ENCODE measurements at regions not wholly inside any gene's neighbourhood (a gene's known extent, or its start where the extent isn't known, plus 50 kb on each side); places are given as distances from the start of the nearest gene placed in this dataset.

- no peaks in the 10 kb centered on the region for H3K4me1 Mint-ChIP-seq (ENCODE audit: low read depth)
- H3K4me3 Mint-ChIP-seq (ENCODE audit: low read depth) = no peak overlapping the region
- H3K27ac Mint-ChIP-seq = no peak overlapping the region
- no peaks in the 10 kb centered on the region for H3K36me3 Mint-ChIP-seq (ENCODE audit: low read depth)
- H3K27me3 Mint-ChIP-seq (ENCODE audit: low read depth) = peaks cover 3% of the 10 kb centered on the region
- H3K9me3 Mint-ChIP-seq = no peaks in the 10 kb centered on the region
- intact Hi-C loops (cut with micrococcal nuclease) = no loop called here
- no peak for DNase-seq (ENCODE audit: low spot score)
Observed at GRCh38 chr6:156413154-156413553, 364.0 kb upstream of the ARID1B start.

GRCh38 chr6:156410649-156411048 is 366.5 kb upstream of the ARID1B start:
- no peaks in the 10 kb centered on the region for H3K4me1 Mint-ChIP-seq (ENCODE audit: low read depth)
- H3K27ac Mint-ChIP-seq = no peak overlapping the region
- H3K4me3 Mint-ChIP-seq (ENCODE audit: low read depth) = no peak overlapping the region
- intact Hi-C loops (cut with micrococcal nuclease) = no loop called here
- DNase-seq (ENCODE audit: low spot score) = no peak
- peaks cover 3% of the 10 kb centered on the region for H3K27me3 Mint-ChIP-seq (ENCODE audit: low read depth)
- H3K36me3 Mint-ChIP-seq (ENCODE audit: low read depth) = no peaks in the 10 kb centered on the region
- H3K9me3 Mint-ChIP-seq = no peaks in the 10 kb centered on the region

GRCh38 chr6:156408655-156409054 is 368.5 kb upstream of the ARID1B start:
- Mint-ChIP-seq H3K4me1 (ENCODE audit: low read depth) (no peaks in the 10 kb centered on the region), H3K27ac (no peak overlapping the region), H3K4me3 (ENCODE audit: low read depth) (no peak overlapping the region), H3K9me3 (no peaks in the 10 kb centered on the region), H3K36me3 (ENCODE audit: low read depth) (no peaks in the 10 kb centered on the region), H3K27me3 (ENCODE audit: low read depth) (peaks cover under 1% of the 10 kb centered on the region)
- intact Hi-C loops (cut with micrococcal nuclease) = no loop called here
- no peak for DNase-seq (ENCODE audit: low spot score)

- H3K4me3 Mint-ChIP-seq (ENCODE audit: low read depth) = no peak overlapping the region
- no peak overlapping the region for H3K27ac Mint-ChIP-seq
- intact Hi-C loops (cut with micrococcal nuclease) = no loop called here
Observed at GRCh38 chr6:156407334-156407733, 369.8 kb upstream of the ARID1B start.

GRCh38 chr6:156406688-156407087 is 370.5 kb upstream of the ARID1B start:
- no peak for DNase-seq (ENCODE audit: low spot score)
- H3K27me3 Mint-ChIP-seq (ENCODE audit: low read depth) = peaks cover 3% of the 10 kb centered on the region
- intact Hi-C loops (cut with micrococcal nuclease) = no loop called here
- no peak overlapping the region for H3K27ac Mint-ChIP-seq
- H3K4me3 Mint-ChIP-seq (ENCODE audit: low read depth) = no peak overlapping the region
- no peaks in the 10 kb centered on the region for H3K4me1 Mint-ChIP-seq (ENCODE audit: low read depth)
- H3K9me3 Mint-ChIP-seq = no peaks in the 10 kb centered on the region
- no peaks in the 10 kb centered on the region for H3K36me3 Mint-ChIP-seq (ENCODE audit: low read depth)

More at GRCh38 chr6:156407334-156407733, 369.8 kb upstream of the ARID1B start:
- Mint-ChIP-seq H3K4me1 (ENCODE audit: low read depth) (no peaks in the 10 kb centered on the region), H3K27me3 (ENCODE audit: low read depth) (peaks cover 3% of the 10 kb centered on the region), H3K9me3 (no peaks in the 10 kb centered on the region), H3K36me3 (ENCODE audit: low read depth) (no peaks in the 10 kb centered on the region)
- DNase-seq (ENCODE audit: low spot score) = no peak

- Mint-ChIP-seq H3K4me1 (ENCODE audit: low read depth) (no peaks in the 10 kb centered on the region), H3K27ac (no peak overlapping the region), H3K36me3 (ENCODE audit: low read depth) (no peaks in the 10 kb centered on the region), H3K27me3 (ENCODE audit: low read depth) (peaks cover 3% of the 10 kb centered on the region), H3K4me3 (ENCODE audit: low read depth) (no peak overlapping the region), H3K9me3 (no peaks in the 10 kb centered on the region)
- DNase-seq (ENCODE audit: low spot score) = no peak
- intact Hi-C loops (cut with micrococcal nuclease) = no loop called here
Observed at GRCh38 chr6:156406099-156406498, 371.1 kb upstream of the ARID1B start.

- H3K9me3 Mint-ChIP-seq = no peaks in the 10 kb centered on the region
- peaks cover 12% of the 10 kb centered on the region for H3K27me3 Mint-ChIP-seq (ENCODE audit: low read depth)
- no peak for DNase-seq (ENCODE audit: low spot score)
- no peak overlapping the region for H3K4me3 Mint-ChIP-seq (ENCODE audit: low read depth)
- intact Hi-C loops (cut with micrococcal nuclease) = no loop called here
- H3K4me1 Mint-ChIP-seq (ENCODE audit: low read depth) = no peaks in the 10 kb centered on the region
- H3K36me3 Mint-ChIP-seq (ENCODE audit: low read depth) = no peaks in the 10 kb centered on the region
- H3K27ac Mint-ChIP-seq = no peak overlapping the region
Observed at GRCh38 chr6:156402628-156403027, 374.6 kb upstream of the ARID1B start.

- Mint-ChIP-seq H3K36me3 (ENCODE audit: low read depth) (no peaks in the 10 kb centered on the region), H3K4me3 (ENCODE audit: low read depth) (no peak overlapping the region), H3K27me3 (ENCODE audit: low read depth) (peaks cover 12% of the 10 kb centered on the region), H3K4me1 (ENCODE audit: low read depth) (no peaks in the 10 kb centered on the region), H3K9me3 (no peaks in the 10 kb centered on the region), H3K27ac (no peak overlapping the region)
- DNase-seq (ENCODE audit: low spot score) = no peak
- intact Hi-C loops (cut with micrococcal nuclease) = no loop called here
Observed at GRCh38 chr6:156402227-156402626, 375.0 kb upstream of the ARID1B start.

GRCh38 chr6:156400487-156400886 is 376.7 kb upstream of the ARID1B start:
- H3K36me3 Mint-ChIP-seq (ENCODE audit: low read depth) = no peaks in the 10 kb centered on the region
- H3K9me3 Mint-ChIP-seq = no peaks in the 10 kb centered on the region
- no peak overlapping the region for H3K4me3 Mint-ChIP-seq (ENCODE audit: low read depth)
- no peak for DNase-seq (ENCODE audit: low spot score)
- peaks cover 8% of the 10 kb centered on the region for H3K4me1 Mint-ChIP-seq (ENCODE audit: low read depth)
- peaks cover 20% of the 10 kb centered on the region for H3K27me3 Mint-ChIP-seq (ENCODE audit: low read depth)
- intact Hi-C loops (cut with micrococcal nuclease) = no loop called here
- no peak overlapping the region for H3K27ac Mint-ChIP-seq

- Mint-ChIP-seq H3K4me3 (ENCODE audit: low read depth) (no peak overlapping the region), H3K27me3 (ENCODE audit: low read depth) (peaks cover 27% of the 10 kb centered on the region), H3K27ac (no peak overlapping the region), H3K36me3 (ENCODE audit: low read depth) (no peaks in the 10 kb centered on the region), H3K9me3 (no peaks in the 10 kb centered on the region), H3K4me1 (ENCODE audit: low read depth) (peaks cover 12% of the 10 kb centered on the region)
- DNase-seq (ENCODE audit: low spot score) = no peak
- intact Hi-C loops (cut with micrococcal nuclease) = no loop called here
Observed at GRCh38 chr6:156398966-156399365, 378.2 kb upstream of the ARID1B start.

- peaks cover 30% of the 10 kb centered on the region for H3K27me3 Mint-ChIP-seq (ENCODE audit: low read depth)
- peaks cover 12% of the 10 kb centered on the region for H3K4me1 Mint-ChIP-seq (ENCODE audit: low read depth)
- H3K27ac Mint-ChIP-seq = no peak overlapping the region
- intact Hi-C loops (cut with micrococcal nuclease) = no loop called here
- no peak for DNase-seq (ENCODE audit: low spot score)
- H3K9me3 Mint-ChIP-seq = no peaks in the 10 kb centered on the region
- H3K4me3 Mint-ChIP-seq (ENCODE audit: low read depth) = no peak overlapping the region
- H3K36me3 Mint-ChIP-seq (ENCODE audit: low read depth) = no peaks in the 10 kb centered on the region
Observed at GRCh38 chr6:156398371-156398770, 378.8 kb upstream of the ARID1B start.

- peaks cover 12% of the 10 kb centered on the region for H3K4me1 Mint-ChIP-seq (ENCODE audit: low read depth)
- peaks cover 40% of the 10 kb centered on the region for H3K27me3 Mint-ChIP-seq (ENCODE audit: low read depth)
- DNase-seq (ENCODE audit: low spot score) = no peak
- H3K9me3 Mint-ChIP-seq = no peaks in the 10 kb centered on the region
- intact Hi-C loops (cut with micrococcal nuclease) = no loop called here
- H3K4me3 Mint-ChIP-seq (ENCODE audit: low read depth) = no peak overlapping the region
- H3K27ac Mint-ChIP-seq = no peak overlapping the region
- H3K36me3 Mint-ChIP-seq (ENCODE audit: low read depth) = no peaks in the 10 kb centered on the region
Observed at GRCh38 chr6:156396791-156397418, 380.3 kb upstream of the ARID1B start.

GRCh38 chr6:156396068-156396771 is 381.0 kb upstream of the ARID1B start:
- no peak for DNase-seq (ENCODE audit: low spot score)
- peaks cover 12% of the 10 kb centered on the region for H3K4me1 Mint-ChIP-seq (ENCODE audit: low read depth)
- intact Hi-C loops (cut with micrococcal nuclease) = no loop called here
- H3K27ac Mint-ChIP-seq = no peak overlapping the region
- H3K36me3 Mint-ChIP-seq (ENCODE audit: low read depth) = no peaks in the 10 kb centered on the region
- no peak overlapping the region for H3K4me3 Mint-ChIP-seq (ENCODE audit: low read depth)
- no peaks in the 10 kb centered on the region for H3K9me3 Mint-ChIP-seq
- peaks cover 40% of the 10 kb centered on the region for H3K27me3 Mint-ChIP-seq (ENCODE audit: low read depth)

Data from activated T-helper 2 cell treated with anti-CD3 and anti-CD28 coated beads, Interferon-gamma antibody, Interleukin-2, Interleukin-4, amounts not matched to agents 10 μg/mL and 5 μg/mL and 100 μg/mL, durations not matched to agents 14 hours and 24 hours and 36 hours (primary cell).